IMR-90 (cell line): ENCODE measurements at regions not wholly inside any gene's neighbourhood (a gene's known extent, or its start where the extent isn't known, plus 50 kb on each side); places are given as distances from the start of the nearest gene placed in this dataset.

Experiments
- ATAC-seq: fragments of 200-7000 bp; cut with Tn5 transposase; 2 replicates; pipeline ENCODE4 v1.9.1; 2020; ENCODE audit warnings: low read depth, mild to moderate bottlenecking, moderate library complexity
- BruUV-seq: library from RNA; stranded (reverse); fragments of 400-500 nt; replicated peaks from 2 replicates; lab custom pipeline; 2021; lab: Mats Ljungman, UMichigan
- CTCF ChIA-PET: fragments of 300-600 bp; formaldehyde crosslinking; extraction: SDS; loops from one replicate; lab custom pipeline; 2021; ENCODE audit warnings: antibody characterized with exemption; lab: Yijun Ruan, JAX
- POLR2A ChIA-PET: fragments of 300-600 bp; sonication (Branson Sonifier 250); formaldehyde crosslinking; loops from one replicate; lab custom pipeline; 2022; ENCODE audit warnings: antibody characterized with exemption; ENCODE audit not compliant: unreplicated experiment; lab: Charles Lee
- DNase-seq: peaks from one replicate; pipeline ENCODE4 v3.0.0; 2013
- H2AFZ ChIP-seq: replicated peaks from 2 replicates; pipeline ENCODE3; 2013; ENCODE audit warnings: low read length, mild to moderate bottlenecking; ENCODE audit not compliant: poor library complexity
- H2AK5ac ChIP-seq: 2 replicates; pipeline ENCODE4 v1.6.1; 2013; ENCODE audit warnings: low read depth, low read length, inconsistent platforms
- H2AK9ac ChIP-seq: replicated peaks from 2 replicates; pipeline ENCODE3; 2013; ENCODE audit warnings: mild to moderate bottlenecking, low read depth, low read length, moderate library complexity; ENCODE audit not compliant: poor library complexity
- H2BK120ac ChIP-seq: 2 replicates; pipeline ENCODE4 v1.6.1; 2013; ENCODE audit warnings: low read depth, low read length, inconsistent platforms
- H2BK15ac ChIP-seq: 3 replicates; pipeline ENCODE4 v1.6.1; 2013; ENCODE audit warnings: low read depth, low read length, inconsistent platforms
- H2BK20ac ChIP-seq: 2 replicates; pipeline ENCODE4 v1.6.1; 2013; ENCODE audit warnings: low read depth, mild to moderate bottlenecking, inconsistent platforms, low read length, moderate library complexity
- H2BK5ac ChIP-seq: 2 replicates; pipeline ENCODE4 v1.6.1; 2013; ENCODE audit warnings: mild to moderate bottlenecking, low read depth, low read length, inconsistent platforms; ENCODE audit not compliant: poor library complexity, severe bottlenecking
- H3K14ac ChIP-seq: replicated peaks from 2 replicates; pipeline ENCODE4 v1.6.1; 2013; ENCODE audit warnings: low read depth, low read length, inconsistent platforms
- H3K18ac ChIP-seq: 2 replicates; pipeline ENCODE4 v1.6.1; 2013; ENCODE audit warnings: low read depth, low read length, control low read depth
- H3K23ac ChIP-seq: 2 replicates; pipeline ENCODE4 v1.6.1; 2013; ENCODE audit warnings: low read depth, low read length, inconsistent platforms
- H3K27ac ChIP-seq: 2 replicates; pipeline ENCODE4 v1.5.1; 2013; ENCODE audit warnings: mild to moderate bottlenecking, control low read depth, low read length; ENCODE audit not compliant: insufficient read depth
- H3K27me3 ChIP-seq: 2 replicates; pipeline ENCODE4 v1.6.1; 2013; ENCODE audit warnings: low read length; ENCODE audit not compliant: control insufficient read depth, insufficient read depth
- H3K36me3 ChIP-seq: 2 replicates; pipeline ENCODE4 v1.6.1; 2013; ENCODE audit warnings: low read length, mixed read lengths; ENCODE audit not compliant: control insufficient read depth, insufficient read depth
- H3K4ac ChIP-seq: 2 replicates; pipeline ENCODE4 v1.6.1; 2013; ENCODE audit warnings: low read depth, low read length, inconsistent platforms
- H3K4me1 ChIP-seq: 2 replicates; pipeline ENCODE4 v1.6.1; 2013; ENCODE audit warnings: low read length, mixed read lengths; ENCODE audit not compliant: control insufficient read depth, insufficient read depth
- H3K4me2 ChIP-seq: 2 replicates; pipeline ENCODE4 v1.6.1; 2013; ENCODE audit warnings: low read depth, mild to moderate bottlenecking, control low read depth, low read length, moderate library complexity
- H3K4me3 ChIP-seq: 2 replicates; pipeline ENCODE4 v1.5.1; 2013; ENCODE audit warnings: low read depth, mild to moderate bottlenecking, control low read depth, low read length, moderate library complexity; ENCODE audit not compliant: insufficient read depth
- H3K56ac ChIP-seq: 2 replicates; pipeline ENCODE4 v1.6.1; 2013; ENCODE audit warnings: low read length, inconsistent platforms; ENCODE audit not compliant: insufficient read depth; ENCODE audit errors: extremely low read depth
- H3K79me1 ChIP-seq, 2 experiments: 2 replicates each; pipeline ENCODE4 v1.6.1; 2013; ENCODE audit warnings: low read length in 2 of 2, inconsistent platforms in 1 of 2, low read depth in 1 of 2
- H3K9ac ChIP-seq: 2 replicates; pipeline ENCODE4 v1.6.1; 2013; ENCODE audit warnings: low read depth, low read length, control low read depth
- H3K9me1 ChIP-seq: 2 replicates; pipeline ENCODE4 v1.6.1; 2013; ENCODE audit warnings: low read length, inconsistent platforms; ENCODE audit not compliant: insufficient read depth
- H3K9me3 ChIP-seq: 2 replicates; pipeline ENCODE4 v1.6.1; 2013; ENCODE audit warnings: low read length; ENCODE audit not compliant: control insufficient read depth, insufficient read depth
- H4K20me1 ChIP-seq: 2 replicates; pipeline ENCODE4 v1.6.1; 2013; ENCODE audit warnings: low read length, inconsistent platforms; ENCODE audit not compliant: insufficient read depth
- H4K5ac ChIP-seq: 2 replicates; pipeline ENCODE4 v1.6.1; 2013; ENCODE audit warnings: mild to moderate bottlenecking, low read depth, low read length, control low read depth
- H4K8ac ChIP-seq, 2 experiments: 2 replicates each; pipeline ENCODE4 v1.6.1; 2013; ENCODE audit warnings: low read depth in 2 of 2, low read length in 2 of 2, control low read depth in 1 of 2, inconsistent platforms in 1 of 2
- H4K91ac ChIP-seq: 2 replicates; pipeline ENCODE4 v1.6.1; 2013; ENCODE audit warnings: low read depth, low read length, inconsistent platforms; ENCODE audit not compliant: insufficient read depth
- BHLHE40 ChIP-seq: fragments of 150-350 bp; IDR thresholded peaks from 2 replicates; pipeline ENCODE4 v1.6.1; 2016; ENCODE audit warnings: mild to moderate bottlenecking, low read depth, low read length
- CEBPB ChIP-seq: IDR thresholded peaks from 2 replicates; pipeline ENCODE4 v1.6.1; 2012; ENCODE audit warnings: low read depth, low read length, improper control_type of control experiment
- CHD1 ChIP-seq: IDR thresholded peaks from 2 replicates; pipeline ENCODE4 v1.6.1; 2012; ENCODE audit warnings: low read depth, low read length, improper control_type of control experiment
- CTCF ChIP-seq: conservative IDR thresholded peaks from 2 replicates; pipeline ENCODE4 v1.5.1; 2012; ENCODE audit warnings: mild to moderate bottlenecking, low read depth, low read length, improper control_type of control experiment
- FOS ChIP-seq: fragments of 150-350 bp; IDR thresholded peaks from 2 replicates; pipeline ENCODE4 v1.6.1; 2016; ENCODE audit warnings: low read depth, low read length
- MAZ ChIP-seq: IDR thresholded peaks from 2 replicates; pipeline ENCODE4 v1.6.1; 2012; ENCODE audit warnings: low read depth, mild to moderate bottlenecking, low read length, improper control_type of control experiment, moderate library complexity, borderline replicate concordance
- MXI1 ChIP-seq: IDR thresholded peaks from 2 replicates; pipeline ENCODE4 v1.6.1; 2012; ENCODE audit warnings: low read depth, mild to moderate bottlenecking, low read length, moderate library complexity, borderline replicate concordance
- NFE2L2 ChIP-seq: fragments of 150-350 bp; IDR thresholded peaks from 2 replicates; pipeline ENCODE4 v1.6.1; 2016; ENCODE audit warnings: low read depth, mild to moderate bottlenecking, low read length
- RAD21 ChIP-seq: IDR thresholded peaks from 2 replicates; pipeline ENCODE4 v1.6.1; 2012; ENCODE audit warnings: low read length, improper control_type of control experiment
- RCOR1 ChIP-seq: IDR thresholded peaks from 2 replicates; pipeline ENCODE4 v1.6.1; 2012; ENCODE audit warnings: mild to moderate bottlenecking, low read length, improper control_type of control experiment; ENCODE audit not compliant: insufficient replicate concordance
- RFX5 ChIP-seq: IDR thresholded peaks from 2 replicates; pipeline ENCODE4 v1.8.0; 2012; ENCODE audit warnings: low read depth, mild to moderate bottlenecking, low read length, moderate library complexity
- SMC3 ChIP-seq: fragments of 150-350 bp; IDR thresholded peaks from 2 replicates; pipeline ENCODE4 v1.6.1; 2016; ENCODE audit warnings: low read depth, mild to moderate bottlenecking, antibody characterized with exemption, low read length, moderate library complexity
- USF2 ChIP-seq: fragments of 150-350 bp; IDR thresholded peaks from 2 replicates; pipeline ENCODE4 v1.6.1; 2017; ENCODE audit warnings: mild to moderate bottlenecking, antibody characterized with exemption, low read length, low read depth
- WGBS, 2 experiments: methylation state at CpG; one replicate each; pipeline versions ENCODE4 v1.1.5 to v1.1.7; 2013; ENCODE audit warnings: missing lambda C conversion rate in 2 of 2; ENCODE audit not compliant: insufficient read length in 1 of 2; ENCODE audit errors: extremely low coverage in 2 of 2; 5-methylcytosine and 5-hydroxymethylcytosine counted together
- dilution Hi-C: fragments of 300-500 bp; cut with HindIII; formaldehyde crosslinking; loops from one replicate; pipeline ENCODE4 v1.14.3; 2018; ENCODE audit warnings: low sequenced_read_pairs; ENCODE audit not compliant: unreplicated experiment
- in situ Hi-C: fragments of 300-500 bp; cut with MboI; formaldehyde crosslinking; loops from 3 replicates; pipeline ENCODE4 v1.14.3; 2019; ENCODE audit warnings: low sequenced_read_pairs, inconsistent platforms, mixed read lengths
- intact Hi-C: fragments of 100-400 bp; cut with micrococcal nuclease; formaldehyde crosslinking; loops from 2 replicates; pipeline ENCODE4 v1.10.0; 2022
- TF ChIP-seq, protein P1 (sequence below): fragments of 150-350 bp; IDR thresholded peaks from 2 replicates; pipeline ENCODE4 v1.6.1; 2016; ENCODE audit warnings: low read depth, mild to moderate bottlenecking, low read length, moderate library complexity, borderline replicate concordance

- Histone ChIP-seq H3K9me3 (0 out of 2 replicates have a peak, but pooled peaks cover 2% of the 10 kb centered on the region), H2AFZ (no peak overlapping the region), H3K9ac (no peak overlapping the region), H4K5ac (no peak overlapping the region), H3K23ac (no peak overlapping the region), H2BK15ac (no peak overlapping the region), H4K8ac (no peak overlapping the region), H2BK5ac (no peak overlapping the region), H3K36me3 (no peaks in the 10 kb centered on the region), H3K79me1 (no peaks in the 10 kb centered on the region), H3K56ac (no peak overlapping the region), H3K4me2 (no peak overlapping the region), H2AK5ac (no peak overlapping the region), H3K4ac (no peak overlapping the region), H3K27me3 (no peaks in the 10 kb centered on the region), H3K14ac (no peak overlapping the region), H3K4me3 (no peak overlapping the region), H3K27ac (no peak overlapping the region), H4K20me1 (no peaks in the 10 kb centered on the region), H3K9me1 (no peaks in the 10 kb centered on the region), H2BK20ac (no peak overlapping the region), H2AK9ac (no peak overlapping the region), H4K91ac (no peak overlapping the region), H3K18ac (no peak overlapping the region), H2BK120ac (no peak overlapping the region), H3K4me1 (no peaks in the 10 kb centered on the region)
- DNase-seq (no peak), ATAC-seq (no peak)
- POLR2A ChIA-PET = no interaction called here
- no TSS peak for BruUV-seq
- in situ Hi-C loops = no loop called here
- dilution Hi-C loops = no loop called here
- intact Hi-C loops = no loop called here
- CTCF ChIA-PET = no interaction called here
- WGBS, 2 experiments = no CpG with 5 or more reads among the region's 1 CpG
- no peak for TF ChIP-seq USF2
- TF ChIP-seq MXI1 = no peak
- TF ChIP-seq CEBPB = no peak
- no peak for TF ChIP-seq CTCF
- no peak for TF ChIP-seq RCOR1
- TF ChIP-seq NFE2L2 = no peak
- TF ChIP-seq, protein P1, sequence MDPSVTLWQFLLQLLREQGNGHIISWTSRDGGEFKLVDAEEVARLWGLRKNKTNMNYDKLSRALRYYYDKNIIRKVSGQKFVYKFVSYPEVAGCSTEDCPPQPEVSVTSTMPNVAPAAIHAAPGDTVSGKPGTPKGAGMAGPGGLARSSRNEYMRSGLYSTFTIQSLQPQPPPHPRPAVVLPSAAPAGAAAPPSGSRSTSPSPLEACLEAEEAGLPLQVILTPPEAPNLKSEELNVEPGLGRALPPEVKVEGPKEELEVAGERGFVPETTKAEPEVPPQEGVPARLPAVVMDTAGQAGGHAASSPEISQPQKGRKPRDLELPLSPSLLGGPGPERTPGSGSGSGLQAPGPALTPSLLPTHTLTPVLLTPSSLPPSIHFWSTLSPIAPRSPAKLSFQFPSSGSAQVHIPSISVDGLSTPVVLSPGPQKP = no peak
- no peak for TF ChIP-seq MAZ
- no peak for TF ChIP-seq BHLHE40
- no peak for TF ChIP-seq CHD1
- TF ChIP-seq RAD21 = no peak
- no peak for TF ChIP-seq SMC3
- no peak for TF ChIP-seq FOS
- no peak for TF ChIP-seq RFX5
Observed at GRCh38 chr5:99600952-99601351, 672.1 kb upstream of the CHD1 start.
